ENCODE measurements at regions not wholly inside any gene's neighbourhood (a gene's known extent, or its start where the extent isn't known, plus 50 kb on each side); places are given as distances from the start of the nearest gene placed in this dataset.

- ChIA-PET CTCF (no interaction called here), POLR2A (no interaction called here)
- no peak overlapping the region for H3K27ac ChIP-seq (ENCODE audit: extremely low read depth, low read depth, low read length)
- TF ChIP-seq ZIC2 (tag by site-specific recombination; IDR thresholded peaks at IDR 0.05) (peak; percentile 30; the same call in 1 of the 2 replicates), ZNF704 (tag by site-specific recombination; IDR thresholded peaks at IDR 0.05) (no peak), ZNF155 (tag by site-specific recombination; IDR thresholded peaks at IDR 0.05) (no peak), GLIS1 (tag by site-specific recombination; IDR thresholded peaks at IDR 0.05) (peak; percentile 73)
- no peak overlapping the region for H3K4me3 ChIP-seq (ENCODE audit: low read depth, low read length)
- peaks cover 4% of the 10 kb centered on the region; the same call in 1 of the 2 replicates for H3K4me1 ChIP-seq (ENCODE audit: control insufficient read depth, insufficient read depth, low read length)
- no peaks in the 10 kb centered on the region for H3K9me3 ChIP-seq (ENCODE audit: control insufficient read depth, insufficient read depth, low read depth, low read length)
- H3K36me3 ChIP-seq (ENCODE audit: control insufficient read depth in 2 of 2, insufficient read depth in 1 of 2, low read length in 2 of 2): no peaks in the 10 kb centered on the region
These were observed 714.8 kb downstream of the CCSER2 start for GRCh38 chr10:85043207-85043606.

GRCh38 chr10:85045046-85045445 lies 716.7 kb downstream of the CCSER2 start:
- ChIA-PET CTCF (no interaction called here), POLR2A (no interaction called here)
- H3K9me3 ChIP-seq (ENCODE audit: control insufficient read depth, insufficient read depth, low read depth, low read length): no peaks in the 10 kb centered on the region
- H3K4me1 ChIP-seq (ENCODE audit: control insufficient read depth, insufficient read depth, low read length): peaks cover 4% of the 10 kb centered on the region; the same call in 1 of the 2 replicates
- H3K4me3 ChIP-seq (ENCODE audit: low read depth, low read length): no peak overlapping the region
- TF ChIP-seq ZNF416 (tag by site-specific recombination; IDR thresholded peaks at IDR 0.05): no peak
- no peak for TF ChIP-seq TRIM28 (IDR thresholded peaks at IDR 0.05; ENCODE audit: borderline replicate concordance, low read length)
- no peak for TF ChIP-seq ZNF621 (tag by site-specific recombination; IDR thresholded peaks at IDR 0.05)
- no peak for TF ChIP-seq HOXA7 (CRISPR knock-in tag; IDR thresholded peaks at IDR 0.05; ENCODE audit: borderline replicate concordance)
- no peak for TF ChIP-seq ZNF449 (tag by site-specific recombination; IDR thresholded peaks at IDR 0.05)
- no peak for TF ChIP-seq ZNF324 (tag by site-specific recombination; IDR thresholded peaks at IDR 0.05)
- TF ChIP-seq ZNF169 (tag by site-specific recombination; IDR thresholded peaks at IDR 0.05): no peak
- TF ChIP-seq ZNF292 (tag by site-specific recombination; IDR thresholded peaks at IDR 0.05; ENCODE audit: borderline replicate concordance, low read depth): no peak
- no peak for TF ChIP-seq ZNF350 (tag by site-specific recombination; IDR thresholded peaks at IDR 0.05)
- no peak for TF ChIP-seq ZXDB (tag by site-specific recombination; IDR thresholded peaks at IDR 0.05)
- TF ChIP-seq KLF16 (tag by site-specific recombination; IDR thresholded peaks at IDR 0.05): no peak
- no peak for TF ChIP-seq RBAK (tag by site-specific recombination; IDR thresholded peaks at IDR 0.05)
- no peak for TF ChIP-seq ZNF175 (tag by site-specific recombination; IDR thresholded peaks at IDR 0.05)
- no peak for TF ChIP-seq ZSCAN16 (tag by site-specific recombination; IDR thresholded peaks at IDR 0.05)
- no peak for TF ChIP-seq ZBTB26 (tag by site-specific recombination; optimal IDR thresholded peaks at IDR 0.05)
- TF ChIP-seq ZFP3 (tag by site-specific recombination; IDR thresholded peaks at IDR 0.05; ENCODE audit: low read depth): no peak
- TF ChIP-seq HOXC10 (CRISPR knock-in tag; IDR thresholded peaks at IDR 0.05): no peak
- TF ChIP-seq ZSCAN4 (tag by site-specific recombination; IDR thresholded peaks at IDR 0.05): no peak
- TF ChIP-seq ZNF654 (tag by site-specific recombination; IDR thresholded peaks at IDR 0.05; ENCODE audit: low read depth): no peak
- H3K27ac ChIP-seq (ENCODE audit: extremely low read depth, low read depth, low read length): no peak overlapping the region
- no peaks in the 10 kb centered on the region for H3K36me3 ChIP-seq (ENCODE audit: control insufficient read depth in 2 of 2, insufficient read depth in 1 of 2, low read length in 2 of 2)
